ENCODE measurements at regions not wholly inside any gene's neighbourhood (a gene's known extent, or its start where the extent isn't known, plus 50 kb on each side); places are given as distances from the start of the nearest gene placed in this dataset.

DNA sequence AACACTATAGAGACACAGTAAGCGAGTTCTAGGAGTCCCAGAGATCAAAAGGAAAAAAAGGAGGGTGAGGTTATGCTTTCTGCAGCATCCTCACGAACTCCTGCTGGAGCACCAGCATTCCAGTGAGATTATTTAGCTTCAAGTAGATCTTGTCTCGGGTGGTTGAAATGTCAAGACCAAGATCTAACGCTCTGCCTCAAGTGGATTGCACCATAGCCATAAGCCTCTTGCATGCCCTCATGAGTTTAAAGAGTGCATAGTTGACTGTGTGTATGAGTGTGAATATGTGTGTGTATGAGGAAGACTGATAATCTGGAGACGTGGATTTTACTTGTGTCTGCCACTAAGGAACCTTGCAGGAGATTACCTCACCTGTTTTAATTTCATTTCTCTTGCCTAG is 335.3 kb upstream of the ADAMTSL1 start:
- 20% methylated on average over 5 of the region's 5 CpGs for WGBS (ENCODE audit: insufficient coverage, insufficient replicate concordance, low lambda C conversion rate, missing lambda C conversion rate)
- ChIA-PET SMC1A (ENCODE audit: uncharacterized antibody, unreplicated experiment) (no interaction called here), CTCF (interaction anchor here (1.1 kb wide), 1 partner anchor 75 kb away, joined by 3 read pairs; no protein-coding TSS in a partner anchor), POLR2A (no interaction called here), RAD21 (ENCODE audit: unreplicated experiment) (no interaction called here)
- Histone ChIP-seq H3K79me2 (ENCODE audit: control insufficient read depth, insufficient read depth, low read length) (no peaks in the 10 kb centered on the region), H3K9me3 (replicated peaks; ENCODE audit: control insufficient read depth, insufficient read depth, low read length) (no peaks in the 10 kb centered on the region), H3K36me3 (ENCODE audit: control insufficient read depth in 2 of 2, insufficient read depth in 2 of 2, low read length in 1 of 2) (no peaks in the 10 kb centered on the region), H3K4me3 (no peak overlapping the region), H3K4me1 (ENCODE audit: control insufficient read depth, insufficient read depth, low read length) (no peaks in the 10 kb centered on the region), H3K27ac (ENCODE audit: control insufficient read depth, insufficient read depth) (no peak overlapping the region), H3K27me3 (replicated peaks in 1 of 2; ENCODE audit: control insufficient read depth in 2 of 2, insufficient read depth in 2 of 2, low read length in 1 of 2) (no peaks in the 10 kb centered on the region), H3K9ac (ENCODE audit: control insufficient read depth, insufficient read depth, low read length) (no peak overlapping the region), H3K4me2 (ENCODE audit: control insufficient read depth, insufficient read depth) (no peak overlapping the region), H4K20me1 (ENCODE audit: control insufficient read depth, insufficient read depth) (no peaks in the 10 kb centered on the region), H2AFZ (ENCODE audit: control insufficient read depth, low read depth, low read length) (no peak overlapping the region)
- ATAC-seq: no peak
- intact Hi-C loops (cut with micrococcal nuclease; ENCODE audit: unreplicated experiment) (no loop called here), in situ Hi-C loops (cut with MboI) (no loop called here)
- BruUV-seq (replicated peaks): no TSS peak
- TF ChIP-seq, protein P1, sequence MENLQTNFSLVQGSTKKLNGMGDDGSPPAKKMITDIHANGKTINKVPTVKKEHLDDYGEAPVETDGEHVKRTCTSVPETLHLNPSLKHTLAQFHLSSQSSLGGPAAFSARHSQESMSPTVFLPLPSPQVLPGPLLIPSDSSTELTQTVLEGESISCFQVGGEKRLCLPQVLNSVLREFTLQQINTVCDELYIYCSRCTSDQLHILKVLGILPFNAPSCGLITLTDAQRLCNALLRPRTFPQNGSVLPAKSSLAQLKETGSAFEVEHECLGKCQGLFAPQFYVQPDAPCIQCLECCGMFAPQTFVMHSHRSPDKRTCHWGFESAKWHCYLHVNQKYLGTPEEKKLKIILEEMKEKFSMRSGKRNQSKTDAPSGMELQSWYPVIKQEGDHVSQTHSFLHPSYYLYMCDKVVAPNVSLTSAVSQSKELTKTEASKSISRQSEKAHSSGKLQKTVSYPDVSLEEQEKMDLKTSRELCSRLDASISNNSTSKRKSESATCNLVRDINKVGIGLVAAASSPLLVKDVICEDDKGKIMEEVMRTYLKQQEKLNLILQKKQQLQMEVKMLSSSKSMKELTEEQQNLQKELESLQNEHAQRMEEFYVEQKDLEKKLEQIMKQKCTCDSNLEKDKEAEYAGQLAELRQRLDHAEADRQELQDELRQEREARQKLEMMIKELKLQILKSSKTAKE (IDR thresholded peaks at IDR 0.05; ENCODE audit: low read depth, poor library complexity, severe bottlenecking): no peak
- TF ChIP-seq, protein P2, sequence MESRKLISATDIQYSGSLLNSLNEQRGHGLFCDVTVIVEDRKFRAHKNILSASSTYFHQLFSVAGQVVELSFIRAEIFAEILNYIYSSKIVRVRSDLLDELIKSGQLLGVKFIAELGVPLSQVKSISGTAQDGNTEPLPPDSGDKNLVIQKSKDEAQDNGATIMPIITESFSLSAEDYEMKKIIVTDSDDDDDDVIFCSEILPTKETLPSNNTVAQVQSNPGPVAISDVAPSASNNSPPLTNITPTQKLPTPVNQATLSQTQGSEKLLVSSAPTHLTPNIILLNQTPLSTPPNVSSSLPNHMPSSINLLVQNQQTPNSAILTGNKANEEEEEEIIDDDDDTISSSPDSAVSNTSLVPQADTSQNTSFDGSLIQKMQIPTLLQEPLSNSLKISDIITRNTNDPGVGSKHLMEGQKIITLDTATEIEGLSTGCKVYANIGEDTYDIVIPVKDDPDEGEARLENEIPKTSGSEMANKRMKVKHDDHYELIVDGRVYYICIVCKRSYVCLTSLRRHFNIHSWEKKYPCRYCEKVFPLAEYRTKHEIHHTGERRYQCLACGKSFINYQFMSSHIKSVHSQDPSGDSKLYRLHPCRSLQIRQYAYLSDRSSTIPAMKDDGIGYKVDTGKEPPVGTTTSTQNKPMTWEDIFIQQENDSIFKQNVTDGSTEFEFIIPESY (IDR thresholded peaks at IDR 0.05): no peak
- TF ChIP-seq RB1 (IDR thresholded peaks at IDR 0.05; ENCODE audit: borderline replicate concordance) (no peak), ZNF24 (IDR thresholded peaks at IDR 0.05) (no peak), PAX8 (IDR thresholded peaks at IDR 0.05) (no peak), TBL1XR1 (IDR thresholded peaks at IDR 0.05; ENCODE audit: low read depth, low read length) (no peak), ZNF274 (IDR thresholded peaks at IDR 0.05; ENCODE audit: insufficient read depth, insufficient read length) (no peak)
- DNase-seq (ENCODE audit: low read depth, low spot score): no peak
- no peak for FAIRE-seq
